Panc1 (cell line): ENCODE measurements at regions not wholly inside any gene's neighbourhood (a gene's known extent, or its start where the extent isn't known, plus 50 kb on each side); places are given as distances from the start of the nearest gene placed in this dataset.

ENCODE experiments used
- ATAC-seq: fragments of 200-7000 bp; cut with Tn5 transposase; 2 replicates; pipeline ENCODE4 v1.9.1; 2020; ENCODE audit warnings: mild to moderate bottlenecking, moderate library complexity
- BruUV-seq: library from RNA; stranded (reverse); fragments of 400-500 nt; replicated peaks from 2 replicates; lab custom pipeline; 2021; lab: Mats Ljungman, UMichigan
- CTCF ChIA-PET: fragments of 300-600 bp; sonication (Branson Sonifier 250); formaldehyde crosslinking; loops from one replicate; lab custom pipeline; 2022; ENCODE audit warnings: antibody characterized with exemption; lab: Charles Lee
- POLR2A ChIA-PET: fragments of 300-600 bp; sonication (Branson Sonifier 250); formaldehyde crosslinking; loops from one replicate; lab custom pipeline; 2022; ENCODE audit warnings: antibody characterized with exemption; lab: Charles Lee
- DNase-seq: peaks from one replicate; pipeline ENCODE4 v3.0.0-alpha.2; 2010; ENCODE audit warnings: low read depth, low spot score
- H3K27ac ChIP-seq: 2 replicates; pipeline ENCODE4 v1.5.1; 2011; ENCODE audit warnings: mild to moderate bottlenecking, low read length, inconsistent platforms
- H3K27me3 ChIP-seq: fragments of 200-500 bp; sonication (Bioruptor generic); 2 replicates; pipeline ENCODE4 v1.6.0; 2014; ENCODE audit warnings: low read length, inconsistent platforms; ENCODE audit not compliant: control insufficient read depth, insufficient read depth
- H3K36me3 ChIP-seq: fragments of 200-500 bp; sonication (Bioruptor generic); 2 replicates; pipeline ENCODE4 v1.5.1; 2014; ENCODE audit warnings: inconsistent platforms, mild to moderate bottlenecking, low read length, moderate library complexity; ENCODE audit not compliant: control insufficient read depth, insufficient read depth
- H3K4me1 ChIP-seq: 2 replicates; pipeline ENCODE4 v1.5.1; 2011; ENCODE audit warnings: inconsistent platforms, mild to moderate bottlenecking, low read length, moderate library complexity; ENCODE audit not compliant: control insufficient read depth, insufficient read depth
- H3K4me3 ChIP-seq, 2 experiments: 2 replicates each; pipeline ENCODE4 v1.5.1; 2011 to 2012; ENCODE audit warnings: low read depth in 2 of 2, low read length in 2 of 2, mild to moderate bottlenecking in 2 of 2, inconsistent platforms in 1 of 2, moderate library complexity in 1 of 2
- H3K9me3 ChIP-seq: fragments of 200-500 bp; sonication (Bioruptor generic); 2 replicates; pipeline ENCODE4 v1.5.1; 2014; ENCODE audit warnings: low read depth, mild to moderate bottlenecking, inconsistent platforms, low read length, moderate library complexity; ENCODE audit not compliant: control insufficient read depth, insufficient read depth
- POLR2AphosphoS5 ChIP-seq: IDR thresholded peaks from 2 replicates; pipeline ENCODE4 v1.6.1; 2012; ENCODE audit warnings: mild to moderate bottlenecking, low read depth, low read length, moderate library complexity
- SIN3A ChIP-seq: IDR thresholded peaks from 2 replicates; pipeline ENCODE4 v1.6.1; 2012; ENCODE audit warnings: low read depth, mild to moderate bottlenecking, low read length, moderate library complexity, borderline replicate concordance; ENCODE audit not compliant: insufficient read depth
- TCF7L2 ChIP-seq: IDR thresholded peaks from 2 replicates; pipeline ENCODE4 v1.6.1; 2011; ENCODE audit warnings: mild to moderate bottlenecking, low read depth, low read length, inconsistent platforms
- in situ Hi-C: cut with HindIII; loops from 2 replicates; pipeline ENCODE4 v1.10.0; 2016; ENCODE audit warnings: low sequenced_read_pairs, low pct_unique_long_range_greater_than_20kb
- intact Hi-C: fragments of 100-400 bp; cut with micrococcal nuclease; formaldehyde crosslinking; loops from one replicate; pipeline ENCODE4 v1.10.0; 2022; ENCODE audit not compliant: unreplicated experiment
- TF ChIP-seq, protein P1 (sequence below), 2 experiments: IDR thresholded peaks; 2 replicates each; pipeline ENCODE4 v1.6.1; 2011 to 2012; ENCODE audit warnings: low read depth in 2 of 2, control low read depth in 1 of 2, low read length in 1 of 2, mild to moderate bottlenecking in 1 of 2, moderate library complexity in 1 of 2; ENCODE audit not compliant: insufficient read depth in 1 of 2
- TF ChIP-seq, protein P2 (sequence below): fragments of 450-650 bp; IDR thresholded peaks from 2 replicates; pipeline ENCODE4 v1.5.1; 2017; ENCODE audit warnings: mild to moderate bottlenecking

DNA sequence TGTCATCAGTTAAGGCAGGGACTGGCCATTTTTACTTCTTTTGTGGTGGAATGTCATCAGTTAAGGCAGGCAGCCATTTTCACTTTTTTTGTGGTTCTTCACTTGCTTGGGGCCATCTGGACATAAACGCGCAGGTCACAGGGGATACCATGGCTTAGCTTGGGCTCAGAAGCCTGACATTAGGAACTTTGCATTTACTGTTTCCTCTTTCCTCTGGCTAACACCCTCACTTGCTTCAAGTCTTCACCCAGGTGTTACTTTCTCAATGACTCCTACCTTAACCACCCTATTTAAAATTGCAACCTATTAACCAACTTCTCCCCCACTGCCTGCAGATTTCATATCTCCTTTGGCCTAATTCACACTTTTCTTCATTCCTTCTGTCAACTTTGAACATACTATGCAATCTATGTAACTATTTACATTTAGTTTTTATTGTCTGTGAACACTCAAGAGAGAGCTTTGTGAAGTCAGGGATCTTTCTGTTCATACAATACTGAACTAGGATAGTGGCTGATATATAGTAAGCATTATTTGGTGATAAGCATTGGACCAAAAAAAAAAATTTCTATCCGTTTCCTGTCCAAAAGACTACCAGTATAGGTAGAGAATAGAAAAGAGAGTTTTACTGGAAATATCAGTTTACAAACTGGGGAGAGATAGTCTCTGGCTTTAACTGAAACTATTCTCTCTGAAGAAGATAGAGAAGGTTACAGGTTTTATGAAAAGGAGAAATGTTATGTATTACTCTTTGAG lies 600.1 kb upstream of the ZNF804A start:
- H3K4me1 ChIP-seq = no peaks in the 10 kb centered on the region
- H3K27me3 ChIP-seq = no peaks in the 10 kb centered on the region
- no peak for DNase-seq
- TF ChIP-seq TCF7L2 = no peak
- no peak for TF ChIP-seq SIN3A
- TF ChIP-seq, protein P1, sequence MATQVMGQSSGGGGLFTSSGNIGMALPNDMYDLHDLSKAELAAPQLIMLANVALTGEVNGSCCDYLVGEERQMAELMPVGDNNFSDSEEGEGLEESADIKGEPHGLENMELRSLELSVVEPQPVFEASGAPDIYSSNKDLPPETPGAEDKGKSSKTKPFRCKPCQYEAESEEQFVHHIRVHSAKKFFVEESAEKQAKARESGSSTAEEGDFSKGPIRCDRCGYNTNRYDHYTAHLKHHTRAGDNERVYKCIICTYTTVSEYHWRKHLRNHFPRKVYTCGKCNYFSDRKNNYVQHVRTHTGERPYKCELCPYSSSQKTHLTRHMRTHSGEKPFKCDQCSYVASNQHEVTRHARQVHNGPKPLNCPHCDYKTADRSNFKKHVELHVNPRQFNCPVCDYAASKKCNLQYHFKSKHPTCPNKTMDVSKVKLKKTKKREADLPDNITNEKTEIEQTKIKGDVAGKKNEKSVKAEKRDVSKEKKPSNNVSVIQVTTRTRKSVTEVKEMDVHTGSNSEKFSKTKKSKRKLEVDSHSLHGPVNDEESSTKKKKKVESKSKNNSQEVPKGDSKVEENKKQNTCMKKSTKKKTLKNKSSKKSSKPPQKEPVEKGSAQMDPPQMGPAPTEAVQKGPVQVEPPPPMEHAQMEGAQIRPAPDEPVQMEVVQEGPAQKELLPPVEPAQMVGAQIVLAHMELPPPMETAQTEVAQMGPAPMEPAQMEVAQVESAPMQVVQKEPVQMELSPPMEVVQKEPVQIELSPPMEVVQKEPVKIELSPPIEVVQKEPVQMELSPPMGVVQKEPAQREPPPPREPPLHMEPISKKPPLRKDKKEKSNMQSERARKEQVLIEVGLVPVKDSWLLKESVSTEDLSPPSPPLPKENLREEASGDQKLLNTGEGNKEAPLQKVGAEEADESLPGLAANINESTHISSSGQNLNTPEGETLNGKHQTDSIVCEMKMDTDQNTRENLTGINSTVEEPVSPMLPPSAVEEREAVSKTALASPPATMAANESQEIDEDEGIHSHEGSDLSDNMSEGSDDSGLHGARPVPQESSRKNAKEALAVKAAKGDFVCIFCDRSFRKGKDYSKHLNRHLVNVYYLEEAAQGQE (IDR thresholded peaks at IDR 0.05; ENCODE audit: insufficient read depth in 1 of 2, low read depth in 2 of 2, low read length in 1 of 2) = no peak
- TF ChIP-seq, protein P2, sequence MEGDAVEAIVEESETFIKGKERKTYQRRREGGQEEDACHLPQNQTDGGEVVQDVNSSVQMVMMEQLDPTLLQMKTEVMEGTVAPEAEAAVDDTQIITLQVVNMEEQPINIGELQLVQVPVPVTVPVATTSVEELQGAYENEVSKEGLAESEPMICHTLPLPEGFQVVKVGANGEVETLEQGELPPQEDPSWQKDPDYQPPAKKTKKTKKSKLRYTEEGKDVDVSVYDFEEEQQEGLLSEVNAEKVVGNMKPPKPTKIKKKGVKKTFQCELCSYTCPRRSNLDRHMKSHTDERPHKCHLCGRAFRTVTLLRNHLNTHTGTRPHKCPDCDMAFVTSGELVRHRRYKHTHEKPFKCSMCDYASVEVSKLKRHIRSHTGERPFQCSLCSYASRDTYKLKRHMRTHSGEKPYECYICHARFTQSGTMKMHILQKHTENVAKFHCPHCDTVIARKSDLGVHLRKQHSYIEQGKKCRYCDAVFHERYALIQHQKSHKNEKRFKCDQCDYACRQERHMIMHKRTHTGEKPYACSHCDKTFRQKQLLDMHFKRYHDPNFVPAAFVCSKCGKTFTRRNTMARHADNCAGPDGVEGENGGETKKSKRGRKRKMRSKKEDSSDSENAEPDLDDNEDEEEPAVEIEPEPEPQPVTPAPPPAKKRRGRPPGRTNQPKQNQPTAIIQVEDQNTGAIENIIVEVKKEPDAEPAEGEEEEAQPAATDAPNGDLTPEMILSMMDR = no peak
- no peak for TF ChIP-seq POLR2AphosphoS5
- ATAC-seq = no peak
- in situ Hi-C loops (no loop called here), intact Hi-C loops (no loop called here)
- ChIA-PET POLR2A (no interaction called here), CTCF (no interaction called here)
- no TSS peak for BruUV-seq
- H3K4me3 ChIP-seq = no peak overlapping the region
- H3K27ac ChIP-seq = no peak overlapping the region
- H3K9me3 ChIP-seq = no peaks in the 10 kb centered on the region
- no peaks in the 10 kb centered on the region for H3K36me3 ChIP-seq

DNA sequence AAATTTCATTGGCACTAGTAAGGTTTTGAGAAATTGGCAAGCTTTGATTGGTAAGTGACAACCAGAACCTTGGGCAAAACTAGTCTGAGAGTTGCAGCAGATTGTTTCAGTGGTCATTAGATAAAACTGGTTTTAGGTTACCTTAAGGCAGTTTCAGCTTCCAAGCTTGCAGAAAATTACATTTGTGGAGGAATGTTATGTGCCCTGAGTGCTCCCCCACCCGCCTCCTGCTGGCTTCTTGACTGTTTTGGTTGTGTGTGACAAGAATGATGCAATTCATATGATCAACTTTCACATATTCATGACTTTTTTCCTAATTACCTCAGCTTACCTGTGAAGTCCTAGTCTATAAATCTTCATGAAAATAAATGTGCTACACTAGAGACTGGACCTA lies 599.5 kb upstream of the ZNF804A start:
- Histone ChIP-seq H3K36me3 (no peaks in the 10 kb centered on the region), H3K4me1 (no peaks in the 10 kb centered on the region), H3K4me3 (no peak overlapping the region), H3K9me3 (no peaks in the 10 kb centered on the region), H3K27ac (no peak overlapping the region), H3K27me3 (no peaks in the 10 kb centered on the region)
- CTCF ChIA-PET = no interaction called here
- intact Hi-C loops (no loop called here), in situ Hi-C loops (no loop called here)
- POLR2A ChIA-PET = no interaction called here
- BruUV-seq = no TSS peak
- DNase-seq = no peak
- TF ChIP-seq SIN3A = no peak
- TF ChIP-seq, protein P2 = no peak
- TF ChIP-seq POLR2AphosphoS5 = no peak
- no peak for TF ChIP-seq TCF7L2
- TF ChIP-seq, protein P1 (IDR thresholded peaks at IDR 0.05; ENCODE audit: insufficient read depth in 1 of 2, low read depth in 2 of 2, low read length in 1 of 2) = no peak
- no peak for ATAC-seq
